Esophagus muscularis mucosa (tissue), 4 donors: ENCODE measurements at regions not wholly inside any gene's neighbourhood (a gene's known extent, or its start where the extent isn't known, plus 50 kb on each side); places are given as distances from the start of the nearest gene placed in this dataset.

Experiments
- DNase-seq: peaks from one replicate; pipeline ENCODE4 v3.0.0-alpha.2; 2017; ENCODE audit errors: extremely low spot score
- H3K27ac ChIP-seq, 4 donors: fragments of 200-600 bp; sonication (generic); replicated peaks in 1 of 4; 1 replicate in 3 of 4; 2 replicates in 1 of 4; pipeline ENCODE4 v1.5.1; 2016 to 2019; ENCODE audit warnings: mild to moderate bottlenecking in 1 of 4
- H3K27me3 ChIP-seq, 4 donors: fragments of 200-600 bp; sonication (generic); one replicate each; pipeline versions ENCODE4 v1.5.1 to v1.6.0; 2016 to 2019
- H3K36me3 ChIP-seq, 4 donors: fragments of 200-600 bp; sonication (generic); one replicate each; pipeline ENCODE4 v1.5.1; 2016 to 2019
- H3K4me1 ChIP-seq, 4 donors: fragments of 200-600 bp; sonication (generic); one replicate each; pipeline ENCODE4 v1.5.1; 2016 to 2019
- H3K4me3 ChIP-seq, 4 donors: fragments of 200-600 bp; sonication (generic); 1 replicate in 2 of 4; 2 replicates in 2 of 4; pipeline ENCODE4 v1.5.1; 2016 to 2019; ENCODE audit warnings: mild to moderate bottlenecking in 4 of 4, moderate library complexity in 1 of 4
- H3K9me3 ChIP-seq, 4 donors: fragments of 200-600 bp; sonication (generic); 1 replicate in 3 of 4; 2 replicates in 1 of 4; pipeline ENCODE4 v1.5.1; 2016 to 2019
- EP300 ChIP-seq: sonication (generic); formaldehyde crosslinking; IDR thresholded peaks from one replicate; pipeline ENCODE4 v1.6.1; 2017; ENCODE audit warnings: antibody characterized with exemption
- POLR2A ChIP-seq: fragments of 450-650 bp; IDR thresholded peaks from one replicate; pipeline ENCODE4 v1.6.1; 2017; ENCODE audit warnings: antibody characterized with exemption, moderate library complexity, mild to moderate bottlenecking, low read depth
- POLR2AphosphoS5 ChIP-seq, 2 donors: sonication (generic); formaldehyde crosslinking; IDR thresholded peaks; one replicate each; pipeline ENCODE4 v1.6.1; 2017; ENCODE audit warnings: antibody characterized with exemption in 2 of 2
- WGBS: methylation state at CpG from one replicate; pipeline ENCODE4 v1.1.5; 2018; 5-methylcytosine and 5-hydroxymethylcytosine counted together
- intact Hi-C: fragments of 100-400 bp; cut with DNase I; formaldehyde crosslinking; loops from one replicate; pipeline ENCODE4 v1.15.1; 2023
- TF ChIP-seq, protein P1 (sequence below), 3 experiments: fragments of 200-600 bp in 2 of 3; fragments of 450-650 bp in 1 of 3; sonication (generic) in 2 of 3; IDR thresholded peaks; one replicate each; pipeline ENCODE4 v1.5.1; 2017 to 2019; ENCODE audit warnings: antibody characterized with exemption in 3 of 3, mild to moderate bottlenecking in 2 of 3, moderate library complexity in 1 of 3

DNA sequence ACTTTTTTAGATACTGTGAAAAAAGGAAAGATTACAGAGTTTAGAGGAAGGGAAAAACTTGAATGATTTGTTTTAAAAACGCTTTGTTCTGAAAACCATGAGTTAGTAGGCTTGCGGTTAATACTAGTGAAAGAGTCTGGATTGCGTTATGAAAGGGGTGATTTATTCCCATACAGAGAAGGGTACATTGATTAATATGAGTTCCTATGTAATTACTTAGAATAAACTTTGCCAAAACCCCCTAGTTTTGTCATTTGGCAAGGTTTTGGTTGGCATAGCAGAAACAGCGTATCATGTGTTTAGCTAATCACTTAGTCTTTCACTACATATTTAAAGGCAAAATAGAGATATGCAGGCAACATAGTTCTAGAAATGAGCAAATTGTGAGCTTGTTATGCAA, 91.2 kb upstream of the POT1 start:
- WGBS = 56% methylated on average over 4 of the region's 4 CpGs
- no peaks in the 10 kb centered on the region for H3K4me1 ChIP-seq
- DNase-seq = no peak
- no peak overlapping the region for H3K4me3 ChIP-seq
- H3K27me3 ChIP-seq = no peaks in the 10 kb centered on the region
- no peak overlapping the region for H3K27ac ChIP-seq
- H3K36me3 ChIP-seq = no peaks in the 10 kb centered on the region
- intact Hi-C loops = no loop called here
- TF ChIP-seq EP300 (no peak), POLR2A (no peak), POLR2AphosphoS5 (IDR thresholded peaks at IDR 0.05) (no peak)
- TF ChIP-seq, protein P1, sequence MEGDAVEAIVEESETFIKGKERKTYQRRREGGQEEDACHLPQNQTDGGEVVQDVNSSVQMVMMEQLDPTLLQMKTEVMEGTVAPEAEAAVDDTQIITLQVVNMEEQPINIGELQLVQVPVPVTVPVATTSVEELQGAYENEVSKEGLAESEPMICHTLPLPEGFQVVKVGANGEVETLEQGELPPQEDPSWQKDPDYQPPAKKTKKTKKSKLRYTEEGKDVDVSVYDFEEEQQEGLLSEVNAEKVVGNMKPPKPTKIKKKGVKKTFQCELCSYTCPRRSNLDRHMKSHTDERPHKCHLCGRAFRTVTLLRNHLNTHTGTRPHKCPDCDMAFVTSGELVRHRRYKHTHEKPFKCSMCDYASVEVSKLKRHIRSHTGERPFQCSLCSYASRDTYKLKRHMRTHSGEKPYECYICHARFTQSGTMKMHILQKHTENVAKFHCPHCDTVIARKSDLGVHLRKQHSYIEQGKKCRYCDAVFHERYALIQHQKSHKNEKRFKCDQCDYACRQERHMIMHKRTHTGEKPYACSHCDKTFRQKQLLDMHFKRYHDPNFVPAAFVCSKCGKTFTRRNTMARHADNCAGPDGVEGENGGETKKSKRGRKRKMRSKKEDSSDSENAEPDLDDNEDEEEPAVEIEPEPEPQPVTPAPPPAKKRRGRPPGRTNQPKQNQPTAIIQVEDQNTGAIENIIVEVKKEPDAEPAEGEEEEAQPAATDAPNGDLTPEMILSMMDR (IDR thresholded peaks at IDR 0.05) = no peak
- H3K9me3 ChIP-seq = no peaks in the 10 kb centered on the region

DNA sequence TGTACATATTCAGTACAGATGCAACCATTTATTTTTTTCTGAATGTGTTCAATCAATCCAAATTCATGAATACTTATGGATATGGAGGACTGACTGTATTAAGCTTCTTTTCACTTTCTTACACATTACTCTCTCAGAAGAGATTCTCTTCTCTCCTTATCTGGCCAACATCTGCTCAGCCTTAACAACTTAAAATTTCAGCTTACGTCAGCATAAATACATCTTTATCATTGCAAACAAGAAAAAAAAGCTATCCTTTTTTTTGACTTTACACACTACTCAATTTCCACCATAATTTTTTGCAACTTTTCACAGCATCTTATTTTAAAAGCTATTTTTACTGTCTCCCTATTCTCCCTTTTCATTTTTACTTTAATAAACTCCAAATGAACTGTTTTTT, 80.9 kb upstream of the POT1 start:
- Histone ChIP-seq H3K9me3 (no peaks in the 10 kb centered on the region), H3K4me3 (no peak overlapping the region), H3K27ac (no peak overlapping the region), H3K4me1 (no peaks in the 10 kb centered on the region), H3K27me3 (no peaks in the 10 kb centered on the region), H3K36me3 (no peaks in the 10 kb centered on the region)
- intact Hi-C loops = no loop called here
- TF ChIP-seq, protein P1 (IDR thresholded peaks at IDR 0.05) = no peak
- no peak for TF ChIP-seq EP300
- no peak for TF ChIP-seq POLR2AphosphoS5 (IDR thresholded peaks at IDR 0.05)
- no peak for TF ChIP-seq POLR2A
- no peak for DNase-seq
- 83% methylated on average over 1 of the region's 1 CpG for WGBS

DNA sequence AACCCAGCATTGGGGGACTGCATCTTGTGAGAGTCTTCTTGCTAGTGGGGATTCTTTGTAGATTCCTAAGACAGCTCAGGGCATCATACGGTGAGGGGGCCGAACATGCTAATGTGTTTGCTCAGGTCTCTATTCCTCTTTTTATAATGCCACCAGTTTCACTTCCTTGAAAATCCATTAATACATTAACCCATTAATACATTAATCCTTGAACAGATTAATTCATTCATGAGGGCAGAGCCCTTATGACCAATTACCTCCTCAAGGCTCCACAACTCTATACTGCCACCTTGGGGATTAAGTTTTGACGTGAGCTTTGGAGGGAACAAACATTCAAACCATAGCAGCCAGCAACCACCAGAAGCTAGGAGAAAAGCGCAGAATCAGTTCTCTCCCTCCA, 67.2 kb upstream of the POT1 start:
- H3K4me1 ChIP-seq = no peaks in the 10 kb centered on the region
- WGBS = 81% methylated on average over 4 of the region's 4 CpGs
- TF ChIP-seq POLR2AphosphoS5 (IDR thresholded peaks at IDR 0.05) = no peak
- TF ChIP-seq EP300 = no peak
- TF ChIP-seq, protein P1 (IDR thresholded peaks at IDR 0.05) = no peak
- TF ChIP-seq POLR2A = no peak
- H3K4me3 ChIP-seq = no peak overlapping the region
- no peak for DNase-seq
- intact Hi-C loops = no loop called here
- H3K36me3 ChIP-seq = no peaks in the 10 kb centered on the region
- H3K9me3 ChIP-seq = no peaks in the 10 kb centered on the region
- no peaks in the 10 kb centered on the region for H3K27me3 ChIP-seq
- H3K27ac ChIP-seq = no peak overlapping the region

DNA sequence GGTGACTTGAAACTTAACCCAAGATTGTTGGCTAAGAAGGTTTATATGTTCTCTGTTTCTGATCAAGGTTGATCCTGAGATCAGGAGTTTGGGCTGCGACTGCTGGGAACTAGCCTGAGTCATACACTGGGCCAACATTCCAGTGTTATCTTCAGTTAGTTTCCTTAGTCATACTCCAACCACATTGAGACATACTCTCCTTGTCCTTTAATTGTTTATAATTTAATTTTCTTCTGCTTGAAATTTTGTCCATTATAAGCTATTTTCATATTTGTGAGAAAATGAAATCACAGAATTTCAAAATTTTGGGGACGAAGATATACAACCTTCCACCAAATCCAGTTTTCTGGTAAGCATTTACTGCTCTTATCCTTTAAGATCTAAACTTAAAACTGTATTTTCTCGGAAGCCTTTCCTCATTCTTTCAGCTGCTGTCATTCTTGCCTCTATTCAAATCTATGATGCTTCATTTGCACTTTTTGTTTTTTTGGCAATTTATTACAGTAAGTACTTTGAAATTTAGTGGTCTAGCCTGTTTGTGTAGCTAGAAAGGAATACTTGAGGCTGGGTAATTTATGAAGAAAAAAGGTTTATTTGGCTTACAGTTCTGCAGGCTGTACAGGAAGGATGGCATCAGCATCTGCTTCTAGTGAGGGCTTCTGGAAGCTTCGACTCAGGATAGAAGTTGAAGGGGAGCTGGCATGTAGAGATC, 63.4 kb upstream of the POT1 start:
- TF ChIP-seq EP300 = no peak
- no peak for TF ChIP-seq POLR2AphosphoS5 (IDR thresholded peaks at IDR 0.05)
- no peak for TF ChIP-seq POLR2A
- TF ChIP-seq, protein P1 (IDR thresholded peaks at IDR 0.05) = no peak
- intact Hi-C loops = no loop called here
- Histone ChIP-seq H3K27me3 (no peaks in the 10 kb centered on the region), H3K36me3 (no peaks in the 10 kb centered on the region), H3K4me1 (peaks cover 0 to 5% (median 0%) of the 10 kb centered on the region in 4 donors), H3K4me3 (no peak overlapping the region), H3K9me3 (no peaks in the 10 kb centered on the region), H3K27ac (no peak overlapping the region)
- 80% methylated on average over 4 of the region's 4 CpGs for WGBS
- DNase-seq = no peak

DNA sequence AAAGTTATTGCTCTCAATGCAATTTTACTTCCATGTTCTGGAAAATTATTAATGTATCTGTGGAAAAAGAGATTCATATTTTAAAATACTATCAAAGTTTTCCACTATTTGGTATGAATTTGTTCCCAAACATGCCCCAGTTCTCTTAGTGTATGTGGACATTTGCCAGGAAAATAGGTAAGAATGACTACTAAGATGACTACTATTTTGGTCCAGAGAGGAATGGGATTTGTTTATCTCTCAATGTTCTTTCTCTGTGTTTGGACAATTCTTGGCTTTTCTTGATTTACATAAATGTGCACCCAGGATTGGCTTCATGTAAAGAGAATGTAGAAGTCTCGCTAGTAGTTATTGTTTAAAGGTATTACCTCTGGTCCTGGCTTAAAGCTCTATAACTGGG, 60.3 kb upstream of the POT1 start:
- Histone ChIP-seq H3K9me3 (no peaks in the 10 kb centered on the region), H3K27me3 (no peaks in the 10 kb centered on the region), H3K36me3 (no peaks in the 10 kb centered on the region), H3K27ac (no peak overlapping the region), H3K4me1 (peaks cover 0 to 5% (median 0%) of the 10 kb centered on the region in 4 donors), H3K4me3 (no peak overlapping the region)
- no peak for TF ChIP-seq POLR2AphosphoS5 (IDR thresholded peaks at IDR 0.05)
- TF ChIP-seq, protein P1 (IDR thresholded peaks at IDR 0.05) = no peak
- no peak for TF ChIP-seq EP300
- no peak for TF ChIP-seq POLR2A
- intact Hi-C loops = no loop called here
- 67% methylated on average over 1 of the region's 1 CpG for whole genome bisulfite sequencing
- DNase-seq = no peak
